GM12891 (cell line): ENCODE measurements at regions not wholly inside any gene's neighbourhood (a gene's known extent, or its start where the extent isn't known, plus 50 kb on each side); places are given as distances from the start of the nearest gene placed in this dataset.

ENCODE experiments used
- POLR2AphosphoS5 ChIP-seq: IDR thresholded peaks from 2 replicates; pipeline ENCODE4 v1.6.1; 2011; ENCODE audit warnings: low read depth, low read length, control low read depth
- TAF1 ChIP-seq: IDR thresholded peaks from 2 replicates; pipeline ENCODE4 v1.6.1; 2011; ENCODE audit warnings: low read depth, low read length, control low read depth

- TF ChIP-seq POLR2AphosphoS5 (no peak), TAF1 (no peak)
These were observed 63.5 kb downstream of the CAVIN2 start for GRCh38 chr2:191783416-191783815.
